GM21786 (cell line): ENCODE measurements at regions not wholly inside any gene's neighbourhood (a gene's known extent, or its start where the extent isn't known, plus 50 kb on each side); places are given as distances from the start of the nearest gene placed in this dataset.

Experiments used
- ATAC-seq: cut with Tn5 transposase; IDR thresholded peaks from one replicate; pipeline ENCODE4 v1.9.1; 2021; ENCODE audit not compliant: unreplicated experiment

- no peak for ATAC-seq
These were observed 568.3 kb upstream of the ADGRL2 start for GRCh38 chr1:81232420-81232819.

DNA sequence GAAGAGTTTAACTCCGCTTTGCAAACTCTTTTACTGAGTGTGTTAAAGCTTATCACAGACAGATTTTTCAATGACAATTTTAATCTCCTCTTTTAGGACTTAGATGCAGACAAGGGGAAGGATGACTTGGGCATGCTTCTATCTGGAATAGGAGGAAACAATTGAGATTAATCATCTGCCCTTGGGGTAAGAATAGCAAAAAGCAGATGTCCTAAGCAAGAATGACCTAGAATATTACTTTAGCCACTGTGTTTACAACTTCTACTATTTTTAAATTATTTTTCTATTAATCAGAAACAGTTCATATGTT is 569.0 kb upstream of the ADGRL2 start:
- ATAC-seq = no peak

DNA sequence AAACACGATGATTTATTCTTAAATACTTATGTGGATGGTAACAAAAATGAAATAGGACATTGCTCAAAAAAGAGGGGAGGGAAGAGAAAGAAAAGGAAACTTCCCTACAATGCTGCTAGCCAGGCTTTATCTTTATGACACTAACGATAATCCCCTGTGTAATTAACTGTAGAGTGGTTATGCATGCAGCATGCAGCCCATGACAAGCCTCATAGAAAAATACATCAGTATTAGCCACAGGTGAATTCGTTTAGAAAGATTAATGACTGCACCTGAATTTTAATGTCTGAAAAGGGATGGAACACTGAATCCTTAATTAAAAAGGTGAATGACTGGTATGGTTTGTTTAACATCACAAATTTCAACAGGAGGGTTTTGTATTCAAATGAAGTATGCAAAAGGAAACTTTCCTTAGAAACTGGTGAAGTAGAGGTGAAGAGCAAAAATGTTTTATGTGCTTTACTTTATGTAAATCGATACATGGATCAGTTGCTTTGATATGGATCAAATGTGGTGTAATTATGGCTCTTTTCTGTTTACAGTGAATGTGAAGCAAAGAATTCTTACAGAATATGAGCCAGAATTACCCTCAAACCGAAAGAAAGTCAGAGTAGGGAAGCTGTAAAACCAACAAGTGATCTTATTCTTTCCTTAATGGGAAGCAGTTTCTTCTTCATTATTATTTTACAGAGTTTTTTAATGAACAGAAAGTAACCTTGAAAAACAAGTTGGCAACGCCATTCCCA is 569.6 kb upstream of the ADGRL2 start:
- no peak for ATAC-seq

DNA sequence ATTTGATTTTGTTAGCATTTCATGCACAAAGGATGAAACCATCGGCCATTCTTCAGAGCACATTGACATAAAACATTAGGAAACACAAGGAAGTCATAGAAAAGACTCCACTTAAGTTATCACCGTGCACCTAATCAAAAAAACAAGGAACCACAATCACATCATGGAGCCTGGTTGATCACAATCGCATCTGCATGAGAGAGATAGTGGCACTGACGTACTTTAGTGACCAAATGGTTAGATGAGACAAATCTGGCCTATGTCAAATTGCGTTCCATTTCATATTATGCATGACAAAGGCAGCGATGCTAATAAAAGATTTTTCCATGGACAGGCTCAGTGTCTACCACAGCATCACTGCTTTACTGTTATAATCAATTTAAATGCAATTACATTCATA is 571.8 kb upstream of the ADGRL2 start:
- ATAC-seq = no peak

GRCh38 chr1:81226603-81226928 is 574.2 kb upstream of the ADGRL2 start:
- no peak for ATAC-seq

- no peak for ATAC-seq
These were observed 574.7 kb upstream of the ADGRL2 start for GRCh38 chr1:81225789-81226602.

DNA sequence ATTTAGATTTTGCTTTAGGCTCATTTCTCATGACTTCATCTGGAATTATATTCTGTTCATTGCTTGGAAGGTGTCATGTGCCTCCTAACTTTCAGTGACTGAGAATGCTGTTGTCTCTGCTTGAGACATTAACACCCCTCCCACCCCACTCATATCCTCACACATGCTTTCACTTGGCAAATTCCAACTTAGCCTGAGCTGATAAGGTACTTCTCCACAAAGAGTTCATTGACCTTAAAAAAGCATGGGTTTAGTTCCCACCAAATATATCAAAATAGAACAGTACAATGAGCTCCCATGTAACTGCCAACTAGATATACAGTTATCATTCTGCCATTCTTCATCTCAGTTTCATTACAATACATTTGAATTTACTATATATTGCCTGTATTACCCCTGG is 576.5 kb upstream of the ADGRL2 start:
- ATAC-seq = no peak

- no peak for ATAC-seq
These were observed 579.2 kb upstream of the ADGRL2 start for GRCh38 chr1:81221564-81221963.

DNA sequence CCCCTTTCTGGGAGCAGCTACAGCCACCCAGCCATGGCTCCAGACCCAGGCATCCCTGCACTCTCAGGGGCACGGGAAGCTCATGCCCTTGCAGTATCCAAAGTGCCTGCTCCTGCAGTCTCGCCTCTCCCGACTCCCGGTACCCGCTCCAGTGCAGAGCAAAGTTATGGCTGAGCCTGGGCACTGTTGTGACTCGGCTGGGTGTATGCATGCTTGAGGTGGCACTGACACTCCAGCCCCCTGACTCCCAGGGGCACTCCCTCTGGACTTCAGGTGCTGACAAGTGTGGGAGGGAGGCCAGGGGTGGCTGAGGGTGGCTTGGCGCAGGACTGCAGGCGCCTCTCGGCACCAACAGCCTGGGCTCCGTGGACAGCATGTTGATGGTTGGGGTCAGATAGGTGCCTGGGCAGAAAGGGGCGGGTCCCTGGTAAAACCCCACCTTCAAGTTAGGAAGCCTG is 580.1 kb upstream of the ADGRL2 start:
- ATAC-seq = no peak

GRCh38 chr1:81217058-81217457 is 583.7 kb upstream of the ADGRL2 start:
- no peak for ATAC-seq

- ATAC-seq = no peak
These were observed 587.5 kb upstream of the ADGRL2 start for GRCh38 chr1:81213279-81213678.

- ATAC-seq = no peak
These were observed 591.3 kb upstream of the ADGRL2 start for GRCh38 chr1:81209461-81209860.

DNA sequence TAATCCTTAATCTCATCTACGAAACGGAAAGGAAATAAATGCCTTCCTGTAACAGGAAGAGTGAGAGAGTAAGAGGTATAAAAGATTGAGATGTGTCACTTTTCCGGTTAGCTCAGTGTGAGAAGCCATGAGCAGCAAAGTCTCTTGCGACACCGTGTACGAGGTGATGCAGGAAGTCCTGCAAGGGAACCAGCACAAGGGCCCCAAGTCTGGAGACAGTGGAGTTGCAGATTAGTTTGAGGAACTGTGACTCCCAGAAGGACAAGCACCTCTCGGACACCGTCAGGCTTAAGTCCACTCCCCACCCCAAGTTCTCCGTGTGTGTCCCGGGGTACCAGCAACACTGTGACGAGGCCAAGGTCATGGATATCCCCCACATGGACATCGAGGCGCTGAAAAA is 592.3 kb upstream of the ADGRL2 start:
- no peak for ATAC-seq

- ATAC-seq = no peak
These were observed 594.8 kb upstream of the ADGRL2 start for GRCh38 chr1:81205956-81206355.

- no peak for ATAC-seq
These were observed 599.0 kb upstream of the ADGRL2 start for GRCh38 chr1:81201779-81202178.

DNA sequence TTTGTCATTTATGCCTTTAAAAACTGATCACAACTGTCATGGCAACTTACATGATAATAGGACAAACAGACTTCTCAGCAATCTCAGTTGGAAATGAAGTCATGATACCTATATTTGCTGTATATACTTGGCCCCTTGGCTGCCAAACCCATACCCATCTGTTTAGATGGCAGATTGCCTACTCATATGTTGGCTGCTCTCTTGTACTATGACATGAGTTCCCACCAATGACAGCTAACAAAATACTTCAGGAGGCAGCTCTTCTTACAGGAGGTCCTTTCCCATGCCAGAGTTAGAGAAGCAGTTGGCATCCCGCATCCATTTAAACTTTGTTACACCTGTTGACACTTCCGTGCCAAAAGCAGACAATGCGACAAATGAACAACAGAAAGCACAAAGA is 603.1 kb upstream of the ADGRL2 start:
- ATAC-seq = no peak

DNA sequence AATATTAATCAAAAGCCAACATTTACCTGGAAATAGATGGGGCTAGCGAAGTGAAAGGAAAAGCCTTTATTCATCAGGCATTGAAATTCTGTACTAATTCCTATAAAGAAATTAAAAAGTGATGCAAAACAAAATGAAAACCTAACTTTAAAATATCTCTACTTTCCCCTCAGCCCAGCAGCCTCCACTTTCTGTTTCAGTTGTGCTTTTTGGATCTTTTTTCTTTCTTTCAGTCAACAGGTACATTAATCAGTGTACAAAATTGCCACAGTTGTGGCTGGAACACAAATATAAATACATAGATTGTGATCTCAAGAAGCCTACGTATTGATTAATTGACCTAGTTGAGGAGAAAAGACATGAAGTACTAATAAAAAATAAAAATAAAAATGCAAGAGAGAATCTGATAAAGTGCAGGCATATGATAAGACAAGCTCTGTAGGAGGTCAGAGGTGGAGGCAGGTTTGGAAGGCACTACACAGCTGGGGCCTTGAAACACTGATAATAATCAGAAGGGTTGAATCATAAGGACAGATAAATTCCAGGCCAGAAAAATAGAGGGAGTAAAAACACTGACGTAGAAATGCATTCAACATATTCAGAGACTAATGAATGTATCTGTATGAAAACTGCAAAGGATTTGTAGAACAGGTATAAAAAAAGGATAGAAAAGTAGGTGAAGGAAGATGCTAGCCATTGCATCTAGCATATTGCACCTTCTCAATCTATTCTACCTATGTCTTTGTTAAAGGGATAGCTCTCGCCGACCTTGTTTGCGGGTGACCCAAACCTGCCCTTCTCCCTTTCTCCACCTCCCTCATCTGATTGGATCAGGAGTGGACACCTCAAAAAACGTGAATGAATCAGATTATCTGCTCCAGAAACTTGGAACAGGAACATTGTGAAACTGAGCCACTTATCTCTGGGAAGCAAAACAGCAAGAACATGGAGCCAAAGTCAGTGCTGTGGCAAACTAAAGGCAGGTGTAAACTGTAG is 607.8 kb upstream of the ADGRL2 start:
- no peak for ATAC-seq

DNA sequence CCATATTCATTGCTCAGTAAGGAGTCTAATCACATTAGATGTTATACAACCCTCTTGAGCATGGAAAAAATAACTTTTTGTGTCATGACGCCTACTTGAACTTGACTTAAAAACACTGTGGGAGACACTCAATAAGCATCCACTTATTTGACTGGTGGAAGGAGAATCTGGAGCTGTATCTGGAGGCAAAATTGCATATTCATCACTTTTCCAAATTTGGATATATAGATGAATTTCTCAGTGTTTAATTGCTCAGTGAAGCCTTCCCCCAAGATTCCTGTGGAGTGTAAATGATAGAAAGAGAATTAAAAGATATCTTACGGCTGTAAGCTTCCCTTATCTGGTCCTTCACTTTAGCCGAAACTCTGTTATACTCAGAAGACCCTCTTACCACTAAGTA is 610.7 kb upstream of the ADGRL2 start:
- ATAC-seq = no peak

DNA sequence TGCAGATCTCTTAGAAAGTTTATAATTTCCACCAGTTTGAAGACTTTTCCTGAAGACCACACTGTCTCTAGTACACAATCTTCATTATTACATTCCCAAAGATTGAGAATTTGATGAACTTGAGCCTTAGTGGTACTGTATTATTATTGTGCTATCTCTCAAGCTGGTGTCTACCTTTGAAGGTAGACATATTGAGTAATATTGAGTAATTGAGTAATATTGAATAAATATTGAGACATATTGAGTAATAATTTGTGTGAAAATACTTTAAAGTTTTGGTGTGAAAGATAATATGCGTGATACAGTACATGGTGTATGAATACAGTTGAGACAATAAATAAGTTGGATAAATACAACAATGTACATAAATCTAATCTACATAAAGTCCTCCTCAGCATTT is 613.1 kb upstream of the ADGRL2 start:
- ATAC-seq = no peak

GRCh38 chr1:81186261-81186660 is 614.5 kb upstream of the ADGRL2 start:
- no peak for ATAC-seq

DNA sequence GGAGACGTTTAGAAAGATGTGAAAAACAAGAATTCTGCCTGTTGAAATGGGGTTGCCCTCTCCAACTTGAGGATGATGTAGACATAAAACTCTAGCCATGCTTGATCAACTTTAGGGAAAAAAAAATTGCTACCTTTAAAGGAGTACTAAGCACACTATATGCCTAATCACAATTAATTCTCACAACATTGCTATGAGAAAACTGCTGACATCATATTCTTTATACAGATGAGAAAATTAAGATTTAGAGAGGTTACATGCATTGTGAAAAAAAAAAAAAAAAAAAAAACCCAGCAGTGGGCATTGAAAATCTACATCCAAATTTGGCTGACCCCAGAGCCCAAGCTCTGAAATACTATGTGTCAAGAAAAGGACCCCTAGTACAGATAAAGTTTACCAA is 617.2 kb upstream of the ADGRL2 start:
- ATAC-seq = no peak

DNA sequence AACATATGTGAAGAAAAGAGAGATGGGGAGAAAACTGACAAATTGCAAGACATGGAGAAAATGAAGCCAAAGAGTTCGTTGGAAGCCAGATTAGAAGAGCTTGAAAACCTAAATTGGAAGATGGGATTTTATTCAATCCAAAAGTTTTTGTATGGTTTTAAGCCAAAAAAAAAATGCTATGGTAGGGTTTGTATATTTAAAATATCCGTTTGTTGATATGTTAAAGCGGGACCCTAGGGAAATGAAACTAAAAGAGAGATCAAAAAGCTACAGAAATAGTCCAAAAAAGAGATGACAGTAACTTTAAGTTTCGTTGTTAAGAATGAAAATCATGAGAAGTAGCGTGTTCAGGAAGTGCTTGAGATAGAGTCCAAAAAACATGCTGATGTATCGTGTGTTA is 617.7 kb upstream of the ADGRL2 start:
- ATAC-seq = no peak
